ENCODE measurements at regions not wholly inside any gene's neighbourhood (a gene's known extent, or its start where the extent isn't known, plus 50 kb on each side); places are given as distances from the start of the nearest gene placed in this dataset.

- no peaks in the 10 kb centered on the region for H3K36me3 ChIP-seq
- H3K9me3 ChIP-seq = no peaks in the 10 kb centered on the region
- no peak overlapping the region for H3K27ac ChIP-seq
- intact Hi-C loops (cut with DNase I; ENCODE audit: low total_unique reads) (no loop called here), in situ Hi-C loops (cut with MboI; ENCODE audit: low pct_ligation_motif_present in 1 of 4, low pct_unique_long_range_greater_than_20kb in 1 of 4, low sequenced_read_pairs in 3 of 4) (no loop called here)
- H3K27me3 ChIP-seq = peaks cover 3% of the 10 kb centered on the region
- TF ChIP-seq POLR2A (IDR thresholded peaks at IDR 0.05) = no peak
- TF ChIP-seq POLR2AphosphoS5 (IDR thresholded peaks at IDR 0.05) = no peak
- no peak for TF ChIP-seq CTCF (IDR thresholded peaks at IDR 0.05)
- no peak for TF ChIP-seq EP300 (IDR thresholded peaks at IDR 0.05; ENCODE audit: low read depth)
- no peak overlapping the region for H3K4me3 ChIP-seq
- DNase-seq = no peak
- no peaks in the 10 kb centered on the region for H3K4me1 ChIP-seq
- WGBS, 2 donors (ENCODE audit: low coverage in 1 of 2) = 39 to 78% methylated on average over 2 to 4 of the region's 4 CpGs
Observed at GRCh38 chr9:88828492-88828974, 162.7 kb upstream of the S1PR3 start.

- H3K27me3 ChIP-seq = peaks cover 3% of the 10 kb centered on the region
- intact Hi-C loops (cut with DNase I; ENCODE audit: low total_unique reads) = no loop called here
Observed at GRCh38 chr9:88829276-88829675, 162.0 kb upstream of the S1PR3 start.

GRCh38 chr9:88831713-88832407 lies 159.4 kb upstream of the S1PR3 start:
- intact Hi-C loops (cut with DNase I; ENCODE audit: low total_unique reads) = no loop called here
- no peaks in the 10 kb centered on the region for H3K9me3 ChIP-seq
- peaks cover 0 to 11% (median 2%) of the 10 kb centered on the region in 4 donors for H3K4me1 ChIP-seq
- TF ChIP-seq POLR2AphosphoS5 (IDR thresholded peaks at IDR 0.05) (no peak), CTCF (IDR thresholded peaks at IDR 0.05) (no peak), POLR2A (IDR thresholded peaks at IDR 0.05) (no peak), EP300 (IDR thresholded peaks at IDR 0.05; ENCODE audit: low read depth) (no peak)
- no peak overlapping the region for H3K4me3 ChIP-seq
- H3K27me3 ChIP-seq = peaks cover 8% of the 10 kb centered on the region
- WGBS, 2 donors (ENCODE audit: low coverage in 1 of 2) = 32 to 55% methylated on average over 3 to 6 of the region's 6 CpGs
- in situ Hi-C loops (cut with MboI; ENCODE audit: low pct_ligation_motif_present in 1 of 4, low pct_unique_long_range_greater_than_20kb in 1 of 4, low sequenced_read_pairs in 3 of 4) = no loop called here
- H3K27ac ChIP-seq = no peak overlapping the region
- DNase-seq = no peak
- no peaks in the 10 kb centered on the region for H3K36me3 ChIP-seq

More at GRCh38 chr9:88829276-88829675, 162.0 kb upstream of the S1PR3 start:
- in situ Hi-C loops (cut with MboI; ENCODE audit: low pct_ligation_motif_present in 1 of 4, low pct_unique_long_range_greater_than_20kb in 1 of 4, low sequenced_read_pairs in 3 of 4) = no loop called here
- H3K27ac ChIP-seq = no peak overlapping the region
- H3K4me3 ChIP-seq = no peak overlapping the region
- H3K36me3 ChIP-seq = no peaks in the 10 kb centered on the region
- no peak for DNase-seq
- no peaks in the 10 kb centered on the region for H3K4me1 ChIP-seq
- WGBS, 2 donors (ENCODE audit: low coverage in 1 of 2) = 47 to 52% methylated on average over 3 to 6 of the region's 6 CpGs
- TF ChIP-seq POLR2A (IDR thresholded peaks at IDR 0.05) = no peak
- TF ChIP-seq POLR2AphosphoS5 (IDR thresholded peaks at IDR 0.05) = no peak
- no peaks in the 10 kb centered on the region for H3K9me3 ChIP-seq

- intact Hi-C loops (cut with DNase I; ENCODE audit: low total_unique reads) = no loop called here
- TF ChIP-seq EP300 (IDR thresholded peaks at IDR 0.05; ENCODE audit: low read depth) = no peak
- no peak for TF ChIP-seq POLR2A (IDR thresholded peaks at IDR 0.05)
- TF ChIP-seq CTCF (IDR thresholded peaks at IDR 0.05) = no peak
- no peak for TF ChIP-seq POLR2AphosphoS5 (IDR thresholded peaks at IDR 0.05)
- Histone ChIP-seq H3K4me3 (no peak overlapping the region), H3K27ac (no peak overlapping the region), H3K36me3 (no peaks in the 10 kb centered on the region), H3K9me3 (no peaks in the 10 kb centered on the region), H3K4me1 (peaks cover 0 to 11% (median 2%) of the 10 kb centered on the region in 4 donors), H3K27me3 (peaks cover 8% of the 10 kb centered on the region)
- 54% methylated on average over 1 of the region's 1 CpG; no CpG with 5 or more reads in 1 of the 2 donors for whole genome bisulfite sequencing, 2 donors (ENCODE audit: low coverage in 1 of 2)
- DNase-seq = no peak
- in situ Hi-C loops (cut with MboI; ENCODE audit: low pct_ligation_motif_present in 1 of 4, low pct_unique_long_range_greater_than_20kb in 1 of 4, low sequenced_read_pairs in 3 of 4) = no loop called here
Observed at GRCh38 chr9:88833946-88834345, 157.3 kb upstream of the S1PR3 start.

All from transverse colon (tissue), 4 donors.